Transverse colon (tissue), 4 donors: ENCODE measurements at regions not wholly inside any gene's neighbourhood (a gene's known extent, or its start where the extent isn't known, plus 50 kb on each side); places are given as distances from the start of the nearest gene placed in this dataset.

Experiments used
- DNase-seq: peaks from one replicate; pipeline ENCODE4 v3.0.0-alpha.2; 2019
- H3K27ac ChIP-seq, 4 donors: fragments of 200-600 bp; sonication (generic); 2 replicates each; pipeline ENCODE4 v1.5.1; 2016 to 2018; ENCODE audit warnings: inconsistent platforms in 4 of 4
- H3K27me3 ChIP-seq: fragments of 200-600 bp; sonication (generic); 2 replicates; pipeline ENCODE4 v1.5.1; 2017; ENCODE audit warnings: inconsistent platforms
- H3K36me3 ChIP-seq, 4 donors: fragments of 200-600 bp; sonication (generic); 2 replicates each; pipeline ENCODE4 v1.5.1; 2017 to 2019; ENCODE audit warnings: inconsistent platforms in 4 of 4
- H3K4me1 ChIP-seq, 4 donors: fragments of 200-600 bp; sonication (generic); 2 replicates each; pipeline ENCODE4 v1.5.1; 2017 to 2020; ENCODE audit warnings: inconsistent platforms in 4 of 4
- H3K4me3 ChIP-seq, 4 donors: fragments of 200-600 bp; sonication (generic); 1 replicate in 1 of 4; 2 replicates in 3 of 4; pipeline versions ENCODE4 v1.5.1 to v1.6.1; 2017 to 2019; ENCODE audit warnings: inconsistent platforms in 4 of 4
- H3K9me3 ChIP-seq, 2 donors: fragments of 200-600 bp; sonication (generic); 2 replicates each; pipeline ENCODE4 v1.5.1; 2017 to 2019; ENCODE audit warnings: inconsistent platforms in 2 of 2
- CTCF ChIP-seq, 5 experiments: fragments of 200-600 bp in 3 of 5; fragments of 450-650 bp in 2 of 5; sonication (generic) in 3 of 5; IDR thresholded peaks; 1 replicate in 2 of 5; 2 replicates in 3 of 5; pipeline ENCODE4 v1.5.1; 2016 to 2017; ENCODE audit warnings: antibody characterized with exemption in 5 of 5, inconsistent platforms in 3 of 5, mild to moderate bottlenecking in 2 of 5, moderate library complexity in 1 of 5
- EP300 ChIP-seq: sonication (generic); formaldehyde crosslinking; IDR thresholded peaks from one replicate; pipeline ENCODE4 v1.6.1; 2017; ENCODE audit warnings: antibody characterized with exemption, low read depth
- POLR2A ChIP-seq: fragments of 450-650 bp; IDR thresholded peaks from one replicate; pipeline ENCODE4 v1.6.1; 2016; ENCODE audit warnings: antibody characterized with exemption, mild to moderate bottlenecking, moderate library complexity
- POLR2AphosphoS5 ChIP-seq, 3 donors: sonication (generic); formaldehyde crosslinking; IDR thresholded peaks; one replicate each; pipeline ENCODE4 v1.6.1; 2016; ENCODE audit warnings: antibody characterized with exemption in 3 of 3
- WGBS, 2 donors: methylation state at CpG; one replicate each; pipeline ENCODE4 v1.1.5; 2018; ENCODE audit warnings: low coverage in 1 of 2; 5-methylcytosine and 5-hydroxymethylcytosine counted together
- in situ Hi-C, 4 donors: fragments of 200-750 bp; cut with MboI; loops; one replicate each; pipeline versions ENCODE4 v1.15.0 to v1.15.1; 2017; ENCODE audit warnings: low sequenced_read_pairs in 3 of 4, low pct_ligation_motif_present in 1 of 4, low pct_unique_long_range_greater_than_20kb in 1 of 4
- intact Hi-C: fragments of 100-400 bp; cut with DNase I; formaldehyde crosslinking; loops from one replicate; pipeline ENCODE4 v1.15.1; 2023; ENCODE audit warnings: low total_unique reads

- WGBS, 2 donors: 68 to 72% methylated on average over 4 of the region's 4 CpGs
- in situ Hi-C loops: no loop called here
- intact Hi-C loops: no loop called here
- no peak for DNase-seq
- TF ChIP-seq POLR2AphosphoS5 (IDR thresholded peaks at IDR 0.05) (no peak), CTCF (IDR thresholded peaks at IDR 0.05) (no peak), EP300 (no peak), POLR2A (no peak)
- Histone ChIP-seq H3K27me3 (no peaks in the 10 kb centered on the region), H3K4me1 (no peaks in the 10 kb centered on the region), H3K4me3 (no peak overlapping the region), H3K9me3 (no peaks in the 10 kb centered on the region), H3K36me3 (no peaks in the 10 kb centered on the region), H3K27ac (no peak overlapping the region)
Measured at GRCh38 chr7:124553502-124553901, 212.1 kb downstream of the GPR37 start.

GRCh38 chr7:124552217-124552616, 213.4 kb downstream of the GPR37 start:
- Histone ChIP-seq H3K4me1 (no peaks in the 10 kb centered on the region), H3K9me3 (no peaks in the 10 kb centered on the region), H3K27ac (no peak overlapping the region), H3K27me3 (no peaks in the 10 kb centered on the region), H3K36me3 (no peaks in the 10 kb centered on the region), H3K4me3 (no peak overlapping the region)
- WGBS, 2 donors: 59 to 61% methylated on average over 2 of the region's 2 CpGs
- DNase-seq: no peak
- no peak for TF ChIP-seq EP300
- no peak for TF ChIP-seq POLR2AphosphoS5 (IDR thresholded peaks at IDR 0.05)
- TF ChIP-seq CTCF (IDR thresholded peaks at IDR 0.05): no peak
- no peak for TF ChIP-seq POLR2A
- intact Hi-C loops: no loop called here
- in situ Hi-C loops: no loop called here

- no peak for TF ChIP-seq EP300
- TF ChIP-seq POLR2AphosphoS5 (IDR thresholded peaks at IDR 0.05): no peak
- no peak for TF ChIP-seq CTCF (IDR thresholded peaks at IDR 0.05)
- TF ChIP-seq POLR2A: no peak
- H3K4me1 ChIP-seq: no peaks in the 10 kb centered on the region
- H3K9me3 ChIP-seq: no peaks in the 10 kb centered on the region
- no peak overlapping the region for H3K27ac ChIP-seq
- H3K4me3 ChIP-seq: no peak overlapping the region
- no peak for DNase-seq
- 50 to 71% methylated on average over 1 of the region's 1 CpG for WGBS, 2 donors
- no peaks in the 10 kb centered on the region for H3K27me3 ChIP-seq
- no peaks in the 10 kb centered on the region for H3K36me3 ChIP-seq
- in situ Hi-C loops (no loop called here), intact Hi-C loops (no loop called here)
Measured at GRCh38 chr7:124550036-124550435, 215.6 kb downstream of the GPR37 start.

GRCh38 chr7:124542476-124542875, 223.1 kb downstream of the GPR37 start:
- Histone ChIP-seq H3K9me3 (no peaks in the 10 kb centered on the region), H3K4me3 (no peak overlapping the region), H3K36me3 (no peaks in the 10 kb centered on the region), H3K27ac (no peak overlapping the region), H3K27me3 (no peaks in the 10 kb centered on the region), H3K4me1 (no peaks in the 10 kb centered on the region)
- intact Hi-C loops: no loop called here
- DNase-seq: no peak
- WGBS, 2 donors: 71 to 82% methylated on average over 1 of the region's 1 CpG
- TF ChIP-seq CTCF (IDR thresholded peaks at IDR 0.05) (no peak), EP300 (no peak), POLR2A (no peak), POLR2AphosphoS5 (IDR thresholded peaks at IDR 0.05) (no peak)
- in situ Hi-C loops: no loop called here
